HG02884 (cell line): ENCODE measurements at regions not wholly inside any gene's neighbourhood (a gene's known extent, or its start where the extent isn't known, plus 50 kb on each side); places are given as distances from the start of the nearest gene placed in this dataset.
"Not testable (repeated sequence)": the region's sequence is repeated elsewhere in the genome, so short reads cannot be mapped to it uniquely, and the experiment has no call there.

Experiments
- ATAC-seq: cut with Tn5 transposase; IDR thresholded peaks from one replicate; pipeline ENCODE4 v1.9.1; 2021; ENCODE audit warnings: mild to moderate bottlenecking, moderate library complexity; ENCODE audit not compliant: unreplicated experiment

- no peak for ATAC-seq
Observed at GRCh38 chr9:29432191-29432590, 1858.9 kb upstream of the C9orf72 start.

GRCh38 chr9:29432656-29433055 lies 1859.4 kb upstream of the C9orf72 start:
- ATAC-seq: not testable (repeated sequence)

- no peak for ATAC-seq
Observed at GRCh38 chr9:29435368-29435767, 1862.1 kb upstream of the C9orf72 start.

GRCh38 chr9:29437526-29437925 lies 1864.2 kb upstream of the C9orf72 start:
- no peak for ATAC-seq

- ATAC-seq: no peak
Observed at GRCh38 chr9:29439961-29440360, 1866.7 kb upstream of the C9orf72 start.

GRCh38 chr9:29440449-29440848 lies 1867.2 kb upstream of the C9orf72 start:
- no peak for ATAC-seq

GRCh38 chr9:29445751-29446150 lies 1872.5 kb upstream of the C9orf72 start:
- no peak for ATAC-seq

GRCh38 chr9:29449306-29449705 lies 1876.0 kb upstream of the C9orf72 start:
- ATAC-seq: no peak

- not testable (repeated sequence) for ATAC-seq
Observed at GRCh38 chr9:29450343-29450875, 1877.1 kb upstream of the C9orf72 start.

GRCh38 chr9:29456940-29457339 lies 1883.7 kb upstream of the C9orf72 start:
- no peak for ATAC-seq

- ATAC-seq: no peak
Observed at GRCh38 chr9:29475471-29475870, 1902.2 kb upstream of the C9orf72 start.

- ATAC-seq: no peak
Observed at GRCh38 chr9:29511680-29512079, 1938.4 kb upstream of the C9orf72 start.

- ATAC-seq: no peak
Observed at GRCh38 chr9:29514336-29514735, 1941.1 kb upstream of the C9orf72 start.

GRCh38 chr9:29514862-29515261 lies 1941.6 kb upstream of the C9orf72 start:
- ATAC-seq: no peak

- ATAC-seq: no peak
Observed at GRCh38 chr9:29548436-29548835, 1975.2 kb upstream of the C9orf72 start.

- no peak for ATAC-seq
Observed at GRCh38 chr9:29555502-29555901, 1982.2 kb upstream of the C9orf72 start.

GRCh38 chr9:29556317-29556716 lies 1983.0 kb upstream of the C9orf72 start:
- ATAC-seq: no peak

GRCh38 chr9:29556746-29557145 lies 1983.5 kb upstream of the C9orf72 start:
- ATAC-seq: no peak

GRCh38 chr9:29564564-29564963 lies 1991.3 kb upstream of the C9orf72 start:
- ATAC-seq: no peak

GRCh38 chr9:29575219-29575618 lies 2001.9 kb upstream of the C9orf72 start:
- ATAC-seq: no peak

GRCh38 chr9:29588361-29588760 lies 2015.1 kb upstream of the C9orf72 start:
- no peak for ATAC-seq

- no peak for ATAC-seq
Observed at GRCh38 chr9:29609282-29609681, 2036.0 kb upstream of the C9orf72 start.

GRCh38 chr9:29613773-29614172 lies 2040.5 kb upstream of the C9orf72 start:
- ATAC-seq: no peak
